CD4-positive, alpha-beta T cell treated with Interleukin-2 at 100 ng/mL for 4 hours (primary cell): ENCODE measurements at regions not wholly inside any gene's neighbourhood (a gene's known extent, or its start where the extent isn't known, plus 50 kb on each side); places are given as distances from the start of the nearest gene placed in this dataset.

Experiments used
- DNase-seq: peaks from one replicate; pipeline ENCODE4 v3.0.0-alpha.2; 2020; ENCODE audit warnings: low spot score

- DNase-seq: no peak
Observed at GRCh38 chr4:60189286-60189685, 1010.8 kb upstream of the ADGRL3 start.

GRCh38 chr4:60194214-60194613 is 1005.9 kb upstream of the ADGRL3 start:
- DNase-seq: no peak

- DNase-seq: no peak
Observed at GRCh38 chr4:60195256-60195655, 1004.9 kb upstream of the ADGRL3 start.

GRCh38 chr4:60201052-60201673 is 999.0 kb upstream of the ADGRL3 start:
- DNase-seq: peak; percentile 4

- no peak for DNase-seq
Observed at GRCh38 chr4:60209588-60209987, 990.5 kb upstream of the ADGRL3 start.

- DNase-seq: no peak
Observed at GRCh38 chr4:60215906-60216305, 984.2 kb upstream of the ADGRL3 start.

- no peak for DNase-seq
Observed at GRCh38 chr4:60216752-60217151, 983.4 kb upstream of the ADGRL3 start.

- no peak for DNase-seq
Observed at GRCh38 chr4:60221866-60222265, 978.3 kb upstream of the ADGRL3 start.

GRCh38 chr4:60223208-60223923 is 976.8 kb upstream of the ADGRL3 start:
- DNase-seq: no peak

- no peak for DNase-seq
Observed at GRCh38 chr4:60241866-60242265, 958.3 kb upstream of the ADGRL3 start.

- no peak for DNase-seq
Observed at GRCh38 chr4:60249784-60250183, 950.3 kb upstream of the ADGRL3 start.

GRCh38 chr4:60250657-60251056 is 949.5 kb upstream of the ADGRL3 start:
- DNase-seq: no peak

GRCh38 chr4:60259781-60260180 is 940.3 kb upstream of the ADGRL3 start:
- DNase-seq: no peak

- no peak for DNase-seq
Observed at GRCh38 chr4:60266505-60266904, 933.6 kb upstream of the ADGRL3 start.

GRCh38 chr4:60296386-60296785 is 903.7 kb upstream of the ADGRL3 start:
- no peak for DNase-seq

GRCh38 chr4:60313611-60314178 is 886.4 kb upstream of the ADGRL3 start:
- no peak for DNase-seq

- DNase-seq: no peak
Observed at GRCh38 chr4:60314416-60314815, 885.7 kb upstream of the ADGRL3 start.

GRCh38 chr4:60315586-60315985 is 884.5 kb upstream of the ADGRL3 start:
- no peak for DNase-seq

- no peak for DNase-seq
Observed at GRCh38 chr4:60326735-60327134, 873.4 kb upstream of the ADGRL3 start.

- no peak for DNase-seq
Observed at GRCh38 chr4:60327651-60328050, 872.5 kb upstream of the ADGRL3 start.

- no peak for DNase-seq
Observed at GRCh38 chr4:60344908-60345307, 855.2 kb upstream of the ADGRL3 start.

- DNase-seq: no peak
Observed at GRCh38 chr4:60345392-60345791, 854.7 kb upstream of the ADGRL3 start.

- DNase-seq: no peak
Observed at GRCh38 chr4:60359746-60360367, 840.3 kb upstream of the ADGRL3 start.
